ENCODE measurements at regions not wholly inside any gene's neighbourhood (a gene's known extent, or its start where the extent isn't known, plus 50 kb on each side); places are given as distances from the start of the nearest gene placed in this dataset.

DNA sequence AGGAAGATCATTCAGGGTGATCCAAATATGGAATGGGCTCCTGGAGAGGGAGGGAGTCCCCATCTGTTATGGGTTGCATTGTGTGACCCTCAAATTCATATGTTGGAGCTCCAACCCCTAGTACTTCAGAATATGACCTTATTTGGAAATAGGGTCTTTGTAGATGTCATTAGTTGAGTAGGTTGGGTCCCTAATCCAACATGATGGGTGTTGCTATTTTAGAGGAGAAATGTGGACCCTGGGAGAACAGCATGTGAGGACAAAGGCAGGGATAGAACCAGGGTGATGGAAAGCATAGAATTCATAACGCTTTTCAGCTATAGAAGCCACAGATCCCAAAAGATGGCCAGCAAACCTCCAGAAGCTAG is 91.5 kb upstream of the SMNDC1 start:
- DNase-seq (ENCODE audit: low read depth in 2 of 2): no peak

GRCh38 chr10:110397856-110398255 is 93.1 kb upstream of the SMNDC1 start:
- no peak for DNase-seq (ENCODE audit: low read depth in 2 of 2)

- DNase-seq (ENCODE audit: low read depth in 2 of 2): peak; percentile 98 to 99
Observed at GRCh38 chr10:110398419-110399105, 93.8 kb upstream of the SMNDC1 start.

GRCh38 chr10:110399106-110399964 is 94.6 kb upstream of the SMNDC1 start:
- peak; percentile 98 to 99 for DNase-seq (ENCODE audit: low read depth in 2 of 2)

GRCh38 chr10:110399965-110400933 is 95.5 kb upstream of the SMNDC1 start:
- peak in 1 of 2 donors; percentile 31 for DNase-seq (ENCODE audit: low read depth in 2 of 2)

DNA sequence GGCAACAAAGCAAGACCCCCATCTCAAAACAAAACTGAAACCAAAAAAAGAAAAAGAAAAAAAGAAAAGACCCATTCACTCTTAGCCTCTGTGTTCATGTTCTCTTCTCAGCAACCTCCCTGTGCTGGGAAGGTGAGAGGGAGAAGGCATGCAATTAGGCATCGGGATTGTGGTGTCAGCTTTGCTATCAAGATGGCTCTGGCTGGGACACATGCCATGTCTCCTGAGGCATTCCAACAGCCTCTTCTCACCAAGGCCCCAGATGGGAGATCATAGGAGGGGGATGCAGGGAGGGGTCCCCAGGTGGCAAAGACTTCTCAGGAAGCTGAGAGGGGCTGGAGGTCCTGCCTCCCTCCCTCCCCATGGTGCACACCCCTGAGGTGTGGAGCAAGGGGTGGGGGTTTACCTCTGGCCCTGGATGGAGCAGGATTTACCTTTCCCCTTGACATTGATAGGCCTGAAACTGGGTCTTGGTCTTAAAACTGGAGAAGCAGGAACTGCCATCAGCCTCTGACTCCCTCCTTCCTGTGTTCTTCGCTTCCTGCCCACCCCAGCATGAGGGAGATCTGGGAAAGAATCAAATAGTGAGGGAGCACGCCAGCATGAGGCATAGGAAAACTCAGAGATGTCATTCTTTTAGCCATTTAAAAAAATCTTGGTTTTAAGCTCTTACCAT is 96.2 kb upstream of the DUSP5 start:
- peak in 1 of 2 donors; percentile 72 for DNase-seq (ENCODE audit: low read depth in 2 of 2)

DNA sequence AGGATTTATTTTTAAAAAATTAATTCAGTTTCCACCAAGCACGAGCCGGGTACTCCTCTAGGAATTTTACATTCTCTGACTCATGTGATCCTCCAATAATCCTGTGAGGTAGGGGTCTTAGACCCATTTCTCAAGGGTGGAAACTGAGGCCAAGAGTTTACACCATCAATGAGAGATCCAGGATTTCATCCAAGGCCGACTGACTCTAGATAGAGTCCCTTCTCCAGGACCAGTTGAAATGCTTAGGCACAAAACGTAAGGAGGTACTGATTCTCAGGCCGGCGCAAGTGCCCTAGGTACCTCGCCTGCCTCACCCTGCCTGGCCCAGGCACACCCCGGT is 95.7 kb upstream of the DUSP5 start:
- no peak for DNase-seq (ENCODE audit: low read depth in 2 of 2)

DNA sequence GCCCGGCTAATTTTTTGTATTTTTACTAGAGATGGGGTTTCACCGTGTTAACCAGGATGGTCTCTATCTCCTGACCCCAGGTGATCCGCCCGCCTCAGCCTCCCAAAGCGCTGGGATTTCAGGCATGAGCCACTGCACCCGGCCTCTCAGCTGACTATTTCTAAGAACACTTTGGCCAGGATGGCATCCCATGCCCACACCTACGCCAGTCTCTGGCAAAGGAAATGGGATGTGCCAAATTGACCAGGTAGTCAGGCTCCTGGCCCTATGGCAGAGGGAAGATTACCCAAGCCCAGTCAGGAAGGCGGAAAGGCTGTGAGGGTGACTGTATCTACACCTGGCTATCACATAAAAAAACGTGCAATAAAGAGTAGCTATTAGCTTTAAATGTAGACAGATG is 94.1 kb upstream of the DUSP5 start:
- no peak for DNase-seq (ENCODE audit: low read depth in 2 of 2)

GRCh38 chr10:110404413-110404812 is 93.3 kb upstream of the DUSP5 start:
- DNase-seq (ENCODE audit: low read depth in 2 of 2): no peak

DNA sequence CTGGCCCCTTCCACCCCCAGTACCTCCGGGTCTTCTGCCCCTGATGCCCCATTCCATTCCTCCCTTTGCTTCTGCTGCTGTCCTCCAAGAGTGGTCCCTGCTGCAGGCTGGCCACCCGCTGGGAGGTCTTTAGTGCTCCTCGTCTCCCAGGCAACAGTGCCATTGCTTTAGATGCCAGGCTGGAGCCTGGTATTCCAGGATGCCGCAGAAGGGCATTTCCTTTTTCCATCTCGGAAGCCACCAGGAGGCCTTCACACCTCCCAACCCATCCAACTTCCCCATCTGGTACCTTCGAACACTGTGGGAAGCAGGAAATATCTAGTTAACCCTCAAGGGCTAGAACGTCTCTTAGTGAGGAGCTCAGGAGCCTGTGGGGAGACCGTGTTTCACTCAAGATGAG is 92.9 kb upstream of the DUSP5 start:
- no peak for DNase-seq (ENCODE audit: low read depth in 2 of 2)

DNA sequence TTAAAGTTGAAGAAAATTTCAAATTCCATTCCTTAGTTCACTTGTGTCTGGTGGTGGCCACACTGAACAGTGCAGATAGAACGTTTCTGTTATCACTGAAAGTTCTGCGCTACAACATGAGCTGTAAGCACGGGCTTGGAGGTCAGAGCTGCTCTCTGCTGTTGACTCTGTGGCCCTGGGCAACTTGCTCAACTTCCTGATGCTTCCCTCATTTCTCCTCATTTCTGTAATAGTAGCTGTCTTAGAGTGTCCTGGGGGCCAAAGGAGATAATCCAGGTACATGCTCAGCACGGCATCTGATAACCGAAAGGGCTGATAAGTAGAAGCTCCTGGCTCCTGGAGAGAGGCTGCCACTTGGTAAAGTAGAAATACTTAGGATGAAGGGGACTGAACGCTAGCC is 92.3 kb upstream of the DUSP5 start:
- DNase-seq (ENCODE audit: low read depth in 2 of 2): no peak

GRCh38 chr10:110407301-110408170 is 90.2 kb upstream of the DUSP5 start:
- no peak for DNase-seq (ENCODE audit: low read depth in 2 of 2)

GRCh38 chr10:110408203-110408871 is 89.4 kb upstream of the DUSP5 start:
- peak in 1 of 2 donors; percentile 58 for DNase-seq (ENCODE audit: low read depth in 2 of 2)

DNA sequence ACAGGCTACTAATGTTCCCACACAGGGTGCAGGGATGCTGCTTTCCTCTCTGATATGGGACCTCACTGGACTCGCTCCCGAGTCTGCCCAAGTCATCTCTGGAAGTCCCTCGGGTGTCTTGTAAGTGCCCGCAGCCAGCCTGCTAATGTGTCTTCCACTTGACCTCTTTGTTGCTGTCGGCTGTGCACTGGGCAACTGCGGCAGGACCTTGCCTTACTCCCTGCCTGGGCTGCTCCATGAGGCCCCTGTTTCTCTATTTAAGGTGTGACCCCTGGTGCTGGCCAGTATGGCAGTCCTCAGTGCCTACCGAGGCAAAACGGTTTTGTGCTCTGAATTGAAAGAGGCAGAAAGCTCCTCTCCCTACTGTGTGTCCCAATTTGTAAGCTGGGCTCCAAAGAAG is 88.8 kb upstream of the DUSP5 start:
- DNase-seq (ENCODE audit: low read depth in 2 of 2): no peak

GRCh38 chr10:110409488-110409887 is 88.2 kb upstream of the DUSP5 start:
- no peak for DNase-seq (ENCODE audit: low read depth in 2 of 2)

DNA sequence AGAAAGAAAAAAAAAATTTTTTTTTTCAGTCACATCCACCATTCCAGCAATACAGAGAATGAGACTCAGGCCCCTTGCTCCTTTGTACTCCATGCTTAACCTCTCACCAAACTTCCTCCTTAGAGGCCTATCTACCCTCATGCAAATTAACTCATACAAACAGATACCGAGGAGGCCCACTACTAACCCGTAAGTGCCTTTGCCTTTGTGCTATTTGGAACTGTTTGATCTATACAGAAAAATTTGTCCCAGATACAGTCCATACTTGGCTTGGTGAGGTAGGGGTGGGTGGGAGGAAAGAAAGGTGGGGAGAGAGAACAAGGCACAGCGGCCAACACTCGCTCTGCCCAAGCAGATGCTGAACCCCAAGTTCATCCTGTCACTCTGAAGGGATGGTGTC is 87.8 kb upstream of the DUSP5 start:
- no peak for DNase-seq (ENCODE audit: low read depth in 2 of 2)

DNA sequence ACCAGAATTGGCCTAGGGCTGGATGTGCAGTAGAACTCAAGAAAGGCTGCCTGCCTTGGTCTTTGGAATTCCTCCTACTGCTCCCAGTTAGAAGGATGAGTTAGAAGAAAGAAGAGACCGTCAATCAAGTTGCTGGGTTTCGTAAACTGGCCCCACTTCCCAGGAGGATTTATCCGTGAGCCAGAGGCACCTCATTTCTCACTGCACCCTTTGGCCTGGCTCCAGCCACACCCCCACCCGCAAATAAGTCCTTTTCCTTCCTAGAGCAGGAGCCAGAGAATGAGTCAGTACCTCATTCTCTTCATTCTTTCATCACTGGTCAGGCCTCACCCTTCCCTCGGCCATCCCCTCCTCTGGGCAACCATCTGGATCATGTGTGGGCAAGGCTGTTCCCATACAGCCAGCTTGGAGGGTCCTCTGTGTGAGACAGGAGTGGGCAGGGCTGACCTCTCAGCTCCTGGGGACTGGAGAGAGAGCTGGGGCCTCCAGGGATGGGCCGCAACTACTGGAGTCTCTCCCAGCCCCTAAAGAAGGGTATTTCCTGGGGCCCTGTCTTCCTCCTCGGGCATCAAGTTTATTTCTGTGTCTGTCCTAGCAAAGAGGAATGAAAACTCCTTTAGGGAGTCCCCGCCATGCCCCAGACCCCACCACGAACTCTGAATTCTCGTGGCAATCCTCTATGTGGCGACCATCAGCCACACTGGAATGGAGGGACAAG is 87.2 kb upstream of the DUSP5 start:
- DNase-seq (ENCODE audit: low read depth in 2 of 2): peak; percentile 87 to 92

GRCh38 chr10:110411047-110411410 is 86.7 kb upstream of the DUSP5 start:
- DNase-seq (ENCODE audit: low read depth in 2 of 2): peak in 1 of 2 donors; percentile 40

DNA sequence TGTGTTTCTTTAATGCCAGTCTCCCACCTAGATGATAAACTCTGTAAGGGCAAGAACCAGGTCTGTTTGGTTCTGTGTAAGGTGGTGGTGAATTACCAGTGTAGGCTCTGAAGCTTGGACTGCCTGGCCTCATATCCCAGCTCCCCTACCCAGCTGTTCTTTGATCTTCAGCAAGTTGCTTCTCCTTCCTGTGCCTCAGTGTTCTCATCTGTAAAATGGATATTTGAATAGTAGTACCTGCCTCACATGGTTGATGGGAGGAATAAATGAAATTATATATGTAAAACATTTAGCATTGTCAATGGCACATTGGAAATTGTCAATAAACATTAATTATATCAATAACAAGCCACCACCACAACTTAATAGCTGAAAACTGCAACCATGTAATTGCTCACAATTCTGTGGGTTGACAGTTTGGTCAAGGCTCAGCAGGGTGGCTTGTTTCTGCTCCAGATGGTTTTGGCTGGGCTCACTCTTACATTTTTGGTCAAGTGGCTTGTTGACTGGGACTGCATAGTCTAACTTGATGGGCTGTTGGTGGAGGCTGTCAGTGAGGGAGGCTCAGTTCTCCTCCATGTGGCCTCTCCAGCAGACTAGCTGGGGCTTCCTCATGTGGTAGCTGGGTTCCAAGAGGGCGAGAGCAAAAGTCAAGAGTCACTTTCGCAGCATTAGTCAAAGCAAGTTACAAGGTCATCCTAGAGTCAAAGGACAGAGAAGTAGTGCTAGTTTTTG is 84.5 kb upstream of the DUSP5 start:
- no peak for DNase-seq (ENCODE audit: low read depth in 2 of 2)

Data from lung microvascular endothelial cell (primary cell).